Suppressor macrophage treated with lipopolysaccharide for 1 hour (primary cell): ENCODE measurements at regions not wholly inside any gene's neighbourhood (a gene's known extent, or its start where the extent isn't known, plus 50 kb on each side); places are given as distances from the start of the nearest gene placed in this dataset.
A peak's percentile ranks its signal among the peaks of the same experiment; 100 is the strongest.

Experiments used
- DNase-seq, 3 donors: peaks; one replicate each; pipeline ENCODE4 v3.0.0-alpha.2; 2020 to 2022

GRCh38 chr10:61138708-61139591 lies 195.0 kb upstream of the RHOBTB1 start:
- no peak for DNase-seq

GRCh38 chr10:61136139-61136538 lies 192.2 kb upstream of the RHOBTB1 start:
- no peak for DNase-seq

GRCh38 chr10:61135276-61135721 lies 191.3 kb upstream of the RHOBTB1 start:
- DNase-seq = peak; percentile 12 to 27 (median 22)

DNA sequence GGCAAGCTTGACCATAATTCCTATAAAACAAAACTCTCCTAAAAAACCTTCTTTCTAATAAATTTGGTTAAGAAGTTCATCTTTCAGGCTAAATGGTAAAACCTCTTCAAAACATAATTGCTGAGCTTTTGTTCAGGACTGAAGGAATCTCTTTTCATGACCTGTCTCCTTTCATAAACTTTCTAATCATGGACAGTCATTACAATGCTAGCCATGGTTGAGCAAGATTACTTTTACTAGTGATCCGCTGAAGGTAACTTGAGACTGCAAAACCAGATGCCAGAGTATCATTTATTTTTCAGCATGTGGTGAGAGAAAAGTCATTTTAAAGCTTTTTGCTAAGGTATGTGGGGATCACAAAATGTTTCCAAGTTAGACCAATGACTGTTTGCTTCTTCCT lies 186.4 kb upstream of the RHOBTB1 start:
- DNase-seq = no peak

GRCh38 chr10:61128196-61128595 lies 184.2 kb upstream of the RHOBTB1 start:
- DNase-seq = no peak

GRCh38 chr10:61125560-61126170 lies 181.7 kb upstream of the RHOBTB1 start:
- DNase-seq = no peak

DNA sequence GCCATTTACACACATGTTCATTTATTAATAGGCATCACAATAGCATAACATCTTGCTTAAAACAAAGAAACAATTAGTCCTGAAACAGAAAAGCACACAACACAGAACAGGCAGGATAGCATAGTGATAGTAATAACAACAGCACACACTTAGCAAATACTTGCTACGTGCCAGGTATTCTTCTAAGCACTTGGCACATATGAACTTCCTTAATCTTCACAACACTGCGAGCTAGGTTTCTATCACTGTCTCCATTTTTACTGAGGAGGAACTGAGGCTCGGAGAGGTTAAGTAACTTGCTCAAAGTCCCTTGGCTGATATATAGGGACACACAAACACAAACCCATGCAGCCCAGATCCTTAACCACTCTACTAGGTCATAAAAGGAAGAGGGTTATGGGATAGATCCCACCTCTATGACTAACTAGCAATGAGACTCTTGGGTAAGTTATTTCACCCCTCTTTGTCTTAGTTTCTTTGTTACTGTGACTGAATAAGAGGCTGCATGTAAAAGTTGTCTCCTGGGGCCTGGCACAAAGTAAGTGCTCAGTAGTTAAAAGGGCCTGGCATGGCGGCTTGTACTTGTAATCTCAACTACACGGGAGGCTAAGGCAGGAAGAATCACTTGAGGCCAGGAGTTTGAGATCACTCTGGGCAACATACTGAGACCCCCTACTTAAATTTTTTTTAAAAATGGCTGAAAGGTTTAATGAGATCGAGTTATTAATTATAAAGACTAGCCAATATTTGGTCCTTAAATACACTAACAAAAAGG lies 181.0 kb upstream of the RHOBTB1 start:
- DNase-seq = no peak

DNA sequence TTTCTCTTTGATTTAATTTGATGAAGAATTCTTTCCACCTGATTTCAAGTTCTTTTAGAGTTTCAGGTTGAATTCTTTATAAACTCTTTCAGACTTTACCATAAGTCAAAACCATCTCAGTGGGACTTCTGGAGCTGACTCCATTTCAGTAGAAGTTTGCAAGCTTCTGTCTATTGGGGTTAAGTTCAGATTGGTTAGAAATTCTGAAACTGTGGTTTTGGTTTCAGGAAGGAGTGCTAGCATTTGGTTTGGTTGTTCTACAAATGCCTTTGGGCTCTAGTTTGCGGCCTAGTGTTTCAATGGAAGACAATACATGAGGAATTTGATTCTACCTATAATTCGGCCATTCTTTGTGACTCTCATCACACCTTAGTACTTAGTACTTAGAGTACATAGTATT lies 176.8 kb upstream of the RHOBTB1 start:
- DNase-seq = no peak

DNA sequence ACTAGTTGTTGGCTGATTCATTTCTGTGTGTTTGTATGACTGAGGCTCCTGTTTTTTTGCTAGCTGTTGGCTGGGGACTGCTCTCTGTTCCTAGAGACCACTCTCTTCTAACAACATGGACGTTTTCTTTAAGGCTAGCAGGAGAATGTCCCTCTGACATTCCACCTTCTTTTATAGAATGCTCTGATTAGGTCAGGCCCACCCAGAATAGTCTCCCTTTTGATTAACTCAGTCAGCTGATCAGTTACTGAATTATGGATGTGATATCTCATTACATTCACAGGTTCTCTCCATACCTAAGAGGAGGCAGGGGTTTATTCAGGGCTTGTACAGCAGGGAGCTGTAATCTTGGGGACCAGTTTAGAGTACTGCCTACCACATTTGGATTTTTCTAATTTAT lies 175.6 kb upstream of the RHOBTB1 start:
- DNase-seq = no peak

- DNase-seq = no peak
Observed at GRCh38 chr10:61115897-61116296, 171.9 kb upstream of the RHOBTB1 start.

DNA sequence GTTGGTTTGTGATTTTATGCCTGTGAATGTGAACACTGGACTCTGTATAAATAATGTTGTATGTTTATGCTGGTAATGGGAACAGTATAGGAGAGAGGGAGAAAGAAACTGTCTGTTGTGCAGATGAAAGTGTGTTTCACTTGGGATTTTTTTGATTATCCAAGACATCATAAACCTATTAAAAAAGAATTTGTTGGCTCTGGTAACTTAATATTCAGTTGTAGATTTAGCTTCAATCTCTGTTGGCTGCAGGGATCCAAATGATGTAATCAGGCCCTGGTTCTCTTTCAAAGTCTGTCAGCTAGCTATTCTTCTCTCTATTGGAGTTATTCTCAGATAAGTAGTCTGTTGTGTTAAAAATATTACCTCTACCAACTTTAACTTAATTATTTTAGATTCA lies 168.8 kb upstream of the RHOBTB1 start:
- no peak for DNase-seq

- no peak for DNase-seq
Observed at GRCh38 chr10:61110936-61111335, 167.0 kb upstream of the RHOBTB1 start.

DNA sequence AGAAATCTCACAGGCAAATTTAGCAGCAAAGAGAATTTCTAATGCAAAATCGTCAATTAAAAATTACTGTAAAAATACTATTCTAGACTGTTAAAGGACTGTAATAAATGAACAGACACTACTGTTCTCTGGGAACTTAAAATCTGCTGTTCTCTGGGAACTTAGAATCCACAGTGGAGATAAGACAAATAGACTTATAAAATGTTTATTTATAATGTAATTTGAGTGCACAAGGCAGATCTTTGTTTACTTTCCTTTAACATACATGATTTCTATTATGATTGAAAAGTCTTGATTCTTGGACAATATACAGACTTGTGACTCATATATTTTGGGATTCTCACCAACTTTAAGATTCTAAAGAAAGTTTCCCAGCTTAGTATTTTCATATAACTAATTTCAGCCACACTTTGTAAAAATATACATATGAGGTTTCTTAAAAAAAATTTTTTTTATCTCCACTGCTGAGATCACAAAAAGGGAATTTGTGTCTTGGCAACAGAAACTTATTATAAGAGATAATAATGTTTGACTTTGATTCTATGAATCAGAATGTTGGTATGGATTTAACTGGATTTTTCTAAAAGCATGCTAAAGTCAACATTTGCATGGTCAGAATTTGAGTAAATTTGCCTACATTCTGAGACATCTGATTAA lies 166.3 kb upstream of the RHOBTB1 start:
- no peak for DNase-seq

DNA sequence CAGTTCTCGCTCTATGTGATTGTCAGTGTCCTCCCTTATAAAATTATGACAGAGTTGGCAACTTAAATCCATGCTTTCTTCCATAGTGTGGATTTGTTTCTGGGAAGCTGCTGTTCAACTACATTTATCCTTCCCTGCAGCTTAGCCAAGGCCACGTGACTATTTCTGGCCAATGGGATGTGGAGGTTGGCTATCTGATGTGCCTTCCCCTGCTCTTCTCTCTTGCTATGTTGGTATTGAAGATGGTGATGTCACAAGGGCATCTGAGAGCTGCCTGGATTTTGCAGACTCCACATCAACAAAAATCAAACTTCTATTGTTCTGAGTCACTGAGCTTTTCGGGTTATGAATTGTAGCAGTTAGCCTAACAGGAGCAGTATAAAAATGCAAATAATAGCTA lies 164.9 kb upstream of the RHOBTB1 start:
- DNase-seq = no peak

- DNase-seq = no peak
Observed at GRCh38 chr10:61100887-61101286, 156.9 kb upstream of the RHOBTB1 start.

DNA sequence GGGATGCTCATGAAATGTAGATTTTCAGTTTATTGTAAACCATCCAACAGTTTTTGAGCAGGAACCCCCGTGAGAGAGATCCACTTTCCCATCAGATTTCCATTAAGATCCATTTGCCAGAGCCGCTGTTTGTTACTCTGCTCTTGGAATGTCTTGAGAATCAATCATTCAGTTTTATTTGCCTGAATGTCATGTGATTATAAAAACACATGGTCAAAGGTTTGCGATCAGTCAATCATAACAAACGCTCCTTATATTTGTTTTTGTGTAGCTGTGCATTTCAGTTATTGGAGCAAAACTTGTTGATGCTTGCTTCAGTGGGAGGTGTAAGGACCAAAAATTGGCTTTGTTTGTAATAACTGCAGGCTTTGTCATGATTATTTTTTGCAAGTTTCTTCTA lies 155.8 kb upstream of the RHOBTB1 start:
- no peak for DNase-seq

DNA sequence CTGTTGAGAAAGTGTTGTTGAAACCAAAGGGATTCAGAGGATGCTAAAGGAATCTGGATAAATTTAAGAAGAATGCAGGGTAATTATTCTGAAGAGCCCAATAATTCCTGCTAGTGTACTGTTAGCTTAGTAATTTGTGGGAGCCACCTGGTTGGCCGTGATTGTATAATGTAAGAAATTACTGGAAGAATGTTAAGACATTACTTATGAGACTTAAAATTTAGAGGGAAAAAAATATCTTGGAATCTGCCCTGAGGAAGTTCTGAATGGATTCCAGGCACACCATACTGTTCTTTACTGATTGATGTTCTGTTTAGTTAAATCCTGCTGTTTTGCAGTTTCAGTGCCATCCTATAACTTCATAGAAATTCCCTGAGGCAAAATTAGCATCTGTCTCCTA lies 155.0 kb upstream of the RHOBTB1 start:
- no peak for DNase-seq

DNA sequence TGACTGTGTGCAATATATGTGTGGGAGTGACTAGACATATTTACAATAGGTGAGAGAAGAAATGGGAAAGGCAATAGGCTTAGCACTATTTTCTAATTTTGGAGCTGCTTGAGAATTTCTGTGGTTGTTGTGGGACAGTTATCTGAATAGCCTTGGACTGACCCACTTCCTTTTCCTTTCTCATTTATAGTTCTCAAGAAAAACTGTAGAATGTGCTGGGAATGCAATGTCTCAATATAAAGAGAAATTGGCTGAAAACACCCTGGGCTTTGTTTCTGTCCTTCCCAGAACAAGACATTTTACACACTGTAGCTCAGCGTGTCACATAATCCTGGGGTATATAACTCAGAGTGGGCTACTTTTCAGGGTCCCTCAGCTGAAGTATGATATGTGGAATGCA lies 153.0 kb upstream of the RHOBTB1 start:
- no peak for DNase-seq

GRCh38 chr10:61096056-61096455 lies 152.1 kb upstream of the RHOBTB1 start:
- no peak for DNase-seq

GRCh38 chr10:61091531-61091930 lies 147.5 kb upstream of the RHOBTB1 start:
- DNase-seq = no peak

DNA sequence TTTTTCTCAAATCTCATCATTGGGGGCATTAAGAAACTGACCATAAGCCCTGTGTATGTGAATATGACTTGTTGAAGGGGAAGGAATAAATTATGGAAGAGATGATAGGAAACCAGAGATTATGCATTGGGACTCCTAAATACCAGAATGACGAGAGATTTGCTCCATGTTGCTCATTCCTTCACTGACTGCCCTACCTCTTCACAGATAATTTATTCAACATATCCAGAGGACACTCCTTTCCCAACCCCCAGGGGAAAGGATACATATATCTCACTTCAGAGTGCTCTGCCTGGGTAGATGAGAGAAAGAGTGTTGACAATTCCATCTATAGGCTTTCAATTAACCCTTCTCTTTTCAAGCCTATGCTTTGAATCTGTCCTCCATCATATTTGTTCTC lies 145.3 kb upstream of the RHOBTB1 start:
- DNase-seq = no peak

DNA sequence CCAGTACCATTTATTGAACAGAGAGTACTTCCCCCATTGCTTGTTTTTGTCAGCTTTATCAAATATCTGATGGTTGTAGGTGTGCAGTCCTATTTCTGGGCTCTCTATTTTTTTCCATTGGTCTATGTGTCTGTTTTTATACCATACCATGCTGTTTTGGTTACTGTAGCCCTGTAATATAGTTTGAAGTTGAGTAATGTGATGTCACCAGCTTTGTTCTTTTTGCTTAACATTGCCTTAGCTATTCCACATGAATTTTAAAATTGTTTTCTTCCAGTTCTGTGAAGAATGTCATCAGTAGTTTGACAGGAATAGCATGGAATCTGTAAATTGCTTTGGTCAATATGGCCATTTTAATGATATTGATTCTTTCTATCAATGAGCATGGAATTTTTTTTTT lies 140.5 kb upstream of the RHOBTB1 start:
- no peak for DNase-seq

DNA sequence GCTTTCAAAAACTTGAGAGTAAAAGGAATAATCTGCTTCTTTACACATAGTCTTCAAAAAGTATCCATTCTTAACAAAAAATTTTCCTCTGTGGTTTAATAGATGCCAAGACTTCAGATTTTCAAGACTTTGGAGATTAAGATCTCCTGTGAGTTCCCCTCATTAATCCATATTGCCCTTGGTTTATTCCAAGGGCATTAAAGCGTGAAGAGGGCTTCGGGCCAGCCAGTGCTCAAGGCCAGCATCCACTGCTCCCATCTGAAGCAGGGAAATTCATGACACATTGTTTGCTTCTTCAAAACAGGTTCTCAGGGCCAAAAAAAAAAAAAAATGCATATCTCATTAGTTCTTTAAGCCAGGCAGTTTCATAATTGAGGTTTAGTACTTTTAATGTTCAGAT lies 137.3 kb upstream of the RHOBTB1 start:
- DNase-seq = no peak
